ENCODE measurements at regions not wholly inside any gene's neighbourhood (a gene's known extent, or its start where the extent isn't known, plus 50 kb on each side); places are given as distances from the start of the nearest gene placed in this dataset.

GRCh38 chr11:116388146-116388545, 384.6 kb downstream of the BUD13 start:
- no peak for TF ChIP-seq CTCF (IDR thresholded peaks at IDR 0.05)
- no peak for TF ChIP-seq EP300 (IDR thresholded peaks at IDR 0.05; ENCODE audit: borderline replicate concordance in 1 of 2, low read depth in 1 of 2, low read length in 1 of 2)
- TF ChIP-seq GATA2 (CRISPR knock-in tag; IDR thresholded peaks at IDR 0.05), result no peak
- no peak for TF ChIP-seq SIN3A (IDR thresholded peaks at IDR 0.05; ENCODE audit: borderline replicate concordance, low read depth, low read length)
- no peak for TF ChIP-seq RCOR1 (IDR thresholded peaks at IDR 0.05; ENCODE audit: low read length)
- no peak for TF ChIP-seq POLR2AphosphoS5 (IDR thresholded peaks at IDR 0.05; ENCODE audit: low read depth, low read length)
- no peak for TF ChIP-seq RAD21 (IDR thresholded peaks at IDR 0.05; ENCODE audit: low read length)

All from SK-N-SH (cell line).